WTC11 (cell line): ENCODE measurements at regions not wholly inside any gene's neighbourhood (a gene's known extent, or its start where the extent isn't known, plus 50 kb on each side); places are given as distances from the start of the nearest gene placed in this dataset.

Source experiments
- ATAC-seq: fragments of 200-7000 bp; cut with Tn5 transposase; 2 replicates; pipeline ENCODE4 v1.10.0; 2021; ENCODE audit warnings: mild to moderate bottlenecking, moderate library complexity
- CTCF ChIA-PET: fragments of 300-600 bp; sonication (Branson Sonifier 250); formaldehyde crosslinking; loops from one replicate; lab custom pipeline; 2021; ENCODE audit warnings: antibody characterized with exemption; lab: Charles Lee
- POLR2A ChIA-PET: fragments of 350-600 bp; sonication (Branson Sonifier 250); formaldehyde crosslinking; loops from one replicate; lab custom pipeline; 2021; ENCODE audit warnings: antibody characterized with exemption; lab: Charles Lee
- DNase-seq: peaks from one replicate; pipeline ENCODE4 v3.0.0; 2021; ENCODE audit warnings: low spot score
- H3K27ac Mint-ChIP-seq: 2 replicates; pipeline ENCODE4 v1.8.0; 2021; ENCODE audit warnings: mixed read lengths
- H3K27me3 Mint-ChIP-seq: 2 replicates; pipeline ENCODE4 v1.8.0; 2021; ENCODE audit warnings: low read depth, mild to moderate bottlenecking, moderate library complexity, mixed read lengths
- H3K36me3 Mint-ChIP-seq: 2 replicates; pipeline ENCODE4 v1.8.0; 2021; ENCODE audit warnings: mixed read lengths
- H3K4me1 Mint-ChIP-seq: 2 replicates; pipeline ENCODE4 v1.8.0; 2022; ENCODE audit warnings: mixed read lengths
- H3K4me3 Mint-ChIP-seq: 2 replicates; pipeline ENCODE4 v1.8.0; 2021; ENCODE audit warnings: mild to moderate bottlenecking, moderate library complexity, mixed read lengths
- H3K9me3 Mint-ChIP-seq: 2 replicates; pipeline ENCODE4 v1.8.0; 2021; ENCODE audit warnings: mixed read lengths
- AR ChIP-seq: fragments of 250-450 bp; sonication (Bioruptor Pico); IDR thresholded peaks from 2 replicates; pipeline ENCODE4 v1.9.0; 2021; ENCODE audit warnings: mild to moderate bottlenecking
- ARID4B ChIP-seq: sonication (generic); formaldehyde crosslinking; IDR thresholded peaks from 2 replicates; pipeline ENCODE4 v1.8.0; 2023; ENCODE audit warnings: missing genetic modification reagents, mild to moderate bottlenecking, borderline replicate concordance
- ATF2 ChIP-seq: sonication (generic); formaldehyde crosslinking; IDR thresholded peaks from 2 replicates; pipeline ENCODE4 v1.8.1; 2022; ENCODE audit warnings: low read depth, missing genetic modification reagents, borderline replicate concordance
- ATF3 ChIP-seq: sonication (generic); formaldehyde crosslinking; conservative IDR thresholded peaks from 2 replicates; pipeline ENCODE4 v1.8.1; 2022; ENCODE audit warnings: mild to moderate bottlenecking, missing genetic modification reagents
- CBFB ChIP-seq: sonication (generic); formaldehyde crosslinking; IDR thresholded peaks from 2 replicates; pipeline ENCODE4 v1.8.1; 2022; ENCODE audit warnings: mild to moderate bottlenecking, low read depth, missing genetic modification reagents
- CREB1 ChIP-seq: sonication (generic); formaldehyde crosslinking; IDR thresholded peaks from 2 replicates; pipeline ENCODE4 v1.8.0; 2023; ENCODE audit warnings: mild to moderate bottlenecking, missing genetic modification reagents
- GTF2I ChIP-seq: fragments of 250-450 bp; sonication (Bioruptor Pico); conservative IDR thresholded peaks from 2 replicates; pipeline ENCODE4 v1.4.0; 2021; ENCODE audit warnings: mild to moderate bottlenecking
- JUN ChIP-seq: sonication (generic); formaldehyde crosslinking; IDR thresholded peaks from 2 replicates; pipeline ENCODE4 v1.8.0; 2023; ENCODE audit warnings: mild to moderate bottlenecking, missing genetic modification reagents
- KAT7 ChIP-seq: sonication (generic); formaldehyde crosslinking; IDR thresholded peaks from 2 replicates; pipeline ENCODE4 v1.8.1; 2023; ENCODE audit warnings: missing genetic modification reagents, mild to moderate bottlenecking, borderline replicate concordance
- MXD4 ChIP-seq: fragments of 250-450 bp; sonication (Bioruptor Pico); IDR thresholded peaks from 2 replicates; pipeline ENCODE4 v1.8.0; 2021; ENCODE audit warnings: mild to moderate bottlenecking, moderate library complexity, borderline replicate concordance
- NFYB ChIP-seq: sonication (generic); formaldehyde crosslinking; conservative IDR thresholded peaks from 2 replicates; pipeline ENCODE4 v1.8.0; 2022; ENCODE audit warnings: low read depth, missing genetic modification reagents
- NR1H2 ChIP-seq: sonication (generic); formaldehyde crosslinking; IDR thresholded peaks from 2 replicates; pipeline ENCODE4 v1.9.0; 2021; ENCODE audit warnings: mild to moderate bottlenecking, moderate library complexity, missing genetic modification reagents
- NR2C2 ChIP-seq: sonication (generic); formaldehyde crosslinking; IDR thresholded peaks from 2 replicates; pipeline ENCODE4 v1.8.0; 2022; ENCODE audit warnings: mild to moderate bottlenecking, missing genetic modification reagents
- PRRX2 ChIP-seq: fragments of 250-450 bp; sonication (Bioruptor Pico); IDR thresholded peaks from 2 replicates; pipeline ENCODE4 v1.8.0; 2021; ENCODE audit warnings: mild to moderate bottlenecking
- TCF7 ChIP-seq: sonication (generic); formaldehyde crosslinking; IDR thresholded peaks from 2 replicates; pipeline ENCODE4 v1.8.0; 2022; ENCODE audit warnings: mild to moderate bottlenecking, low read depth, missing genetic modification reagents, moderate library complexity
- ZNF219 ChIP-seq: sonication (generic); formaldehyde crosslinking; IDR thresholded peaks from 2 replicates; pipeline ENCODE4 v1.8.0; 2023; ENCODE audit warnings: missing genetic modification reagents, mild to moderate bottlenecking, borderline replicate concordance
- ZNF425 ChIP-seq: fragments of 250-450 bp; sonication (Bioruptor Pico); conservative IDR thresholded peaks from 2 replicates; pipeline ENCODE4 v1.9.0; 2021; ENCODE audit warnings: mild to moderate bottlenecking

GRCh38 chr1:25049190-25049589, 119.1 kb upstream of the RUNX3 start:
- TF ChIP-seq NFYB (CRISPR knock-in tag), result no peak
- no peak for TF ChIP-seq CREB1
- no peak for TF ChIP-seq ATF2 (CRISPR knock-in tag)
- no peak for TF ChIP-seq GTF2I
- no peak for TF ChIP-seq ATF3 (CRISPR knock-in tag)
- TF ChIP-seq KAT7 (CRISPR knock-in tag), result no peak
- TF ChIP-seq ZNF425 (CRISPR knock-in tag), result no peak
- no peak for TF ChIP-seq TCF7 (CRISPR knock-in tag)
- no peak for TF ChIP-seq ARID4B (CRISPR knock-in tag)
- TF ChIP-seq CBFB, result no peak
- TF ChIP-seq NR1H2 (CRISPR knock-in tag), result no peak
- no peak for TF ChIP-seq PRRX2 (CRISPR knock-in tag)
- TF ChIP-seq MXD4 (CRISPR knock-in tag), result no peak
- TF ChIP-seq JUN, result no peak
- Mint-ChIP-seq H3K27me3 (no peaks in the 10 kb centered on the region), H3K9me3 (no peaks in the 10 kb centered on the region), H3K4me3 (no peak overlapping the region), H3K36me3 (no peaks in the 10 kb centered on the region), H3K27ac (no peak overlapping the region), H3K4me1 (no peaks in the 10 kb centered on the region)
- CTCF ChIA-PET, result no interaction called here
- POLR2A ChIA-PET, result no interaction called here
- DNase-seq (no peak), ATAC-seq (no peak)

GRCh38 chr1:25048728-25049127, 118.7 kb upstream of the RUNX3 start:
- Mint-ChIP-seq H3K9me3 (peaks cover 1% of the 10 kb centered on the region; the same call in 1 of the 2 replicates), H3K27ac (no peak overlapping the region)
- TF ChIP-seq CBFB (no peak), NR2C2 (CRISPR knock-in tag) (no peak), AR (CRISPR knock-in tag) (no peak), ZNF219 (CRISPR knock-in tag) (no peak)
- TF ChIP-seq, all 79 proteins: peak for 0
- CTCF ChIA-PET, result no interaction called here
- ATAC-seq (no peak), DNase-seq (no peak)
- no peak overlapping the region for H3K4me3 Mint-ChIP-seq
- H3K36me3 Mint-ChIP-seq, result no peaks in the 10 kb centered on the region
- POLR2A ChIA-PET, result no interaction called here
- H3K4me1 Mint-ChIP-seq, result no peaks in the 10 kb centered on the region
- no peaks in the 10 kb centered on the region for H3K27me3 Mint-ChIP-seq
